Effector memory CD8-positive, alpha-beta T cell (primary cell): ENCODE measurements at regions not wholly inside any gene's neighbourhood (a gene's known extent, or its start where the extent isn't known, plus 50 kb on each side); places are given as distances from the start of the nearest gene placed in this dataset.

Experiments used
- ATAC-seq: fragments of 150-1000 bp; cut with Tn5 transposase; replicated peaks from 2 replicates; pipeline ENCODE4 v1.10.0; 2021; ENCODE audit warnings: mild to moderate bottlenecking, moderate library complexity
- DNase-seq, 3 experiments: peaks; one replicate each; pipeline ENCODE4 v3.0.0; 2021
- H3K27ac Mint-ChIP-seq, 2 donors: one replicate each; pipeline ENCODE4 v1.8.0; 2022; ENCODE audit warnings: mild to moderate bottlenecking in 2 of 2, mixed read lengths in 2 of 2, moderate library complexity in 2 of 2
- H3K27me3 Mint-ChIP-seq, 2 donors: one replicate each; pipeline ENCODE4 v1.8.0; 2022; ENCODE audit warnings: mixed read lengths in 2 of 2
- H3K36me3 Mint-ChIP-seq: one replicate; pipeline ENCODE4 v1.8.0; 2022; ENCODE audit warnings: mild to moderate bottlenecking, moderate library complexity, mixed read lengths; ENCODE audit not compliant: insufficient read depth
- H3K4me1 Mint-ChIP-seq, 2 donors: one replicate each; pipeline ENCODE4 v1.8.0; 2022; ENCODE audit warnings: low read depth in 2 of 2, mixed read lengths in 2 of 2
- H3K4me3 Mint-ChIP-seq, 2 donors: one replicate each; pipeline ENCODE4 v1.8.0; 2022; ENCODE audit warnings: mild to moderate bottlenecking in 2 of 2, mixed read lengths in 2 of 2, moderate library complexity in 2 of 2
- H3K9me3 Mint-ChIP-seq, 2 donors: one replicate each; pipeline ENCODE4 v1.8.0; 2022; ENCODE audit warnings: mixed read lengths in 2 of 2

- Mint-ChIP-seq H3K4me3 (no peak overlapping the region), H3K4me1 (no peaks in the 10 kb centered on the region), H3K27ac (no peak overlapping the region), H3K27me3 (no peaks in the 10 kb centered on the region), H3K36me3 (peaks cover 3% of the 10 kb centered on the region), H3K9me3 (peaks cover 4 to 7% of the 10 kb centered on the region in 2 donors)
- DNase-seq (no peak), ATAC-seq (no peak)
Observed at GRCh38 chr1:221137666-221138065, 258.4 kb downstream of the HLX start.

DNA sequence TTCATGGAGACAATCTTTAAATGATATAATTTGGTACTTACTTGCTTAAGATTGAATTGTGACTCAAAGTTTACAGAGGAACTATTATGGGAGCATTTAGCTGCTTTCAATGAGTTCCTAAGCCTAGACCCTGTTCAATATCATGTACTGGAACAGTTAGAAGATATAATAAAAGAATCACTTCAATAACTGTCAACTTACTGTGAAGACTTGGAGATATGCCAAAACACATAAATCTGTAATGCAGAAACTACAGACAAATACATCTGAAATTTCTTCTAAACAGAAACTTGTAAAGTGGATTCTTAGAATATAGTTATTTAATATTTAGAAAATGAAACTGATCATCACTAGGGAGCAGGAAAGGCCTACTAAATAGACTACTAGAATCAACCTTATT is 259.3 kb downstream of the HLX start:
- no peak for DNase-seq
- H3K4me3 Mint-ChIP-seq = no peak overlapping the region
- H3K9me3 Mint-ChIP-seq = peaks cover 4 to 7% of the 10 kb centered on the region in 2 donors
- no peak for ATAC-seq
- H3K27me3 Mint-ChIP-seq = no peaks in the 10 kb centered on the region
- no peak overlapping the region for H3K27ac Mint-ChIP-seq
- no peaks in the 10 kb centered on the region for H3K4me1 Mint-ChIP-seq
- H3K36me3 Mint-ChIP-seq = peaks cover 3% of the 10 kb centered on the region

DNA sequence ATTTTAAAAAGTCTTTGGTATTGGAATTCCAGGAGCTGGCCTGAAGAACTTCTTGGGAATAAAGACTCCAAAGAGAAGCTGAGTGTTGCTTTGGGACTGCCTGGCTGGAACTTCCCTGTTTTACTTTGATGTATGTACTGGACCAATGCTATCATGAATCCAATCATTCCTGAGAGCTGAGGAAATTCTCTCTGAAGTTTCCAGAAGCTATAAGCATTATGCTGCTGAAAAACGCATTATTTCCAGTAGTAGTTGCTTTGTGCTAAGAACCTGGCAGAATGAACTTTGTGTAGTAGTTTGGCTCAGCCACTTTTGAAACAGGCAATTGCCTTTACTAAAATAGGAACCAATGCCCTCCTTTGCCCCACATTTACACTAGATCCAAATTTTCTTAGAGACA is 260.7 kb downstream of the HLX start:
- H3K9me3 Mint-ChIP-seq = peaks cover 4 to 7% of the 10 kb centered on the region in 2 donors
- no peak overlapping the region for H3K27ac Mint-ChIP-seq
- H3K36me3 Mint-ChIP-seq = peaks cover 3% of the 10 kb centered on the region
- no peak overlapping the region for H3K4me3 Mint-ChIP-seq
- no peak for ATAC-seq
- H3K4me1 Mint-ChIP-seq = no peaks in the 10 kb centered on the region
- DNase-seq = no peak
- no peaks in the 10 kb centered on the region for H3K27me3 Mint-ChIP-seq

DNA sequence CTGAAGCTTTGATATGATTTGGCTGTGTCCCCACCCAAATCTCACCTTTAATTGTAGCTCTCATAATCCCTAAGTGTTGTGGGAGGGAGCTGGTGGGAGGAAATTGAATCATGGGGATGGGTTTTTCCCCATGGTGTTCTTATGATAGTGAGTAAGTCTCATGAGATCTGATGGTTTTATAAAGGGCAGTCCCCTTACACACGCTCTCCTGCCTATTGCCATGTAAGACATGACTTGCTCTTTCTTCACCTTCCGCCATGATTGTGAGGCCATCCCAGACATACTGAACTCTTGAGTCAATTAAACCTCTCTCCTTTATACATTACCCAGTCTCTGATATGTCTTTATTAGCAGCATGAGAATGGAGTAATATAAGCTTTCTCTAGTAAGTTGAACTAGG is 261.9 kb downstream of the HLX start:
- no peak for ATAC-seq
- H3K27me3 Mint-ChIP-seq = no peaks in the 10 kb centered on the region
- no peak overlapping the region for H3K27ac Mint-ChIP-seq

DNA sequence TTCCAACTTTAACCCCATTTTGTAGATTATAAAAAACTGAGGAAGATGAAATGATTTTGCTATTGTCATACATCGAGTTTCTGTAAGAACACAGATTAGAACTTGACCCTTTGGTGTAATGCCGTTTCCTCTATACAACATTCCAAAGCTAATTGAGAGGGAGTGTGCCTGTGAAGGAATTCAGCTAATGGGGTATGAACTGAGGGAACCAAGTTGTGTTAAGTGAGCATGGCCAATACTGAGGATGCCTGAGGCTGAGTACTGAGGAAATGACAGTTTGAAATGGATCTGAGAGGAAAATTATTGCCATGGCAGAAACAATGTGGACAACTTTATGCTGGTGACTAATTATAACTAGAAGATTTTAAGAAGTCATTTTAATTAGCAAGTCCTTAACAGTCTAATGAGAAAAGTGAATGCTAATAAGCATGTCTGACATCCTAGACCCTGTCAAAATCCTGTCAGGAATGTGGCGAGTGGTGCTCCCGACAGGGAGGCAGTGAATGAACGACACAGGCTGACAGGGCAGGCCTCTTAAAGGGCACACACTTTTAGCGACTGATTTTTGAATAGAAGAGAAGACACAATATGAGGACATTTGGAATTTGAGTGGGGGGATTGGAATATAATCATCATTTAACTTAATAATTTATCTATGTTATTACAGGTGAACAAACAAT is 262.5 kb downstream of the HLX start:
- Mint-ChIP-seq H3K27ac (no peak overlapping the region), H3K4me1 (no peaks in the 10 kb centered on the region), H3K27me3 (no peaks in the 10 kb centered on the region), H3K4me3 (no peak overlapping the region), H3K36me3 (no peaks in the 10 kb centered on the region), H3K9me3 (peaks cover 4 to 7% of the 10 kb centered on the region in 2 donors)
- ATAC-seq (no peak), DNase-seq (no peak)

More for the DNA sequence above, 261.9 kb downstream of the HLX start:
- Mint-ChIP-seq H3K4me3 (no peak overlapping the region), H3K36me3 (peaks cover 3% of the 10 kb centered on the region), H3K9me3 (peaks cover 4 to 7% of the 10 kb centered on the region in 2 donors), H3K4me1 (no peaks in the 10 kb centered on the region)
- DNase-seq = no peak

DNA sequence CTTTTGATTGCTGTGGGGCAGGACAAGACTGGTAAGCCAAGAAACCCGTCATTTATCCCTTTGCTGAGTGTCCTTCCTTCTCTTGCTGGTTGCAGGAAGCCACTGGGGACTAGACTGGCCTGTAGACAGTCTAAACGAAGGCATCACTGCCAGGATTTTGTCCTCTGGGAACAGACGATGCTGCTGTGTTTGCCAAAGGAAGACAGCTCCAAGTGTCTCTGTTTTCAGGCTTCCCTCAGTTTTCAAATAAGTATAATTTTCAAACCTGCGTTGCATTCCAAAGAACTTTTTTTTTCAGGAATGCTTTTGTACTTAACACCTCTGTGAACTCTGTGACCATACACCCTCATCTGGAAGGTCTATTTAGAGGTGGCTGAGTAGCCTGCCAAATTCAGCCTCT is 269.4 kb downstream of the HLX start:
- no peaks in the 10 kb centered on the region for H3K9me3 Mint-ChIP-seq
- H3K36me3 Mint-ChIP-seq = no peaks in the 10 kb centered on the region
- no peak for DNase-seq
- no peaks in the 10 kb centered on the region for H3K4me1 Mint-ChIP-seq
- ATAC-seq = no peak
- no peak overlapping the region for H3K4me3 Mint-ChIP-seq
- no peaks in the 10 kb centered on the region for H3K27me3 Mint-ChIP-seq
- no peak overlapping the region for H3K27ac Mint-ChIP-seq

GRCh38 chr1:221149111-221149510 is 269.9 kb downstream of the HLX start:
- no peak overlapping the region for H3K4me3 Mint-ChIP-seq
- H3K27ac Mint-ChIP-seq = no peak overlapping the region
- H3K4me1 Mint-ChIP-seq = no peaks in the 10 kb centered on the region
- H3K9me3 Mint-ChIP-seq = no peaks in the 10 kb centered on the region
- DNase-seq (no peak), ATAC-seq (no peak)
- H3K27me3 Mint-ChIP-seq = no peaks in the 10 kb centered on the region
- no peaks in the 10 kb centered on the region for H3K36me3 Mint-ChIP-seq

- ATAC-seq = no peak
- no peak overlapping the region for H3K4me3 Mint-ChIP-seq
- H3K9me3 Mint-ChIP-seq = no peaks in the 10 kb centered on the region
- H3K27me3 Mint-ChIP-seq = no peaks in the 10 kb centered on the region
- no peaks in the 10 kb centered on the region for H3K36me3 Mint-ChIP-seq
- H3K27ac Mint-ChIP-seq = no peak overlapping the region
- no peak for DNase-seq
- no peaks in the 10 kb centered on the region for H3K4me1 Mint-ChIP-seq
Observed at GRCh38 chr1:221149555-221150075, 270.4 kb downstream of the HLX start.

DNA sequence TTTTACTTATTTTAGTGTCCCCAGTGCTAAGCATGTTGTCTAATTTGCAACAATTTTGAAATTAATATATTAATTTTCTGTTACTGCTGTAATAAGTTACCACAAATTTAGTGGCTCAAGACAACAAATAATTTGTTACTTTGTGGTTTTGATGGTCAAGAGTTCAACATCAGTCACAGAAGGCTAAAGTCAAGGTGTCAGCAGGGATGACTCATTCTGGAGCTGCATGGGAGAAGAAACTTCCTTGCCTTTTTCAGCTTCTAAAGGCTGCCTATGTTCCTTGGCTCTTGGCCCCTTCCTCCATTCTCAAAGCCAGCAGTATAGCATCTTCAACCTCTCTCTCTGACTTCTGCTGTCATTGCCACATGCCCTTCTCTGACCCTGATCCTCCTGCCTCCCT is 271.8 kb downstream of the HLX start:
- no peak overlapping the region for H3K27ac Mint-ChIP-seq
- H3K27me3 Mint-ChIP-seq = no peaks in the 10 kb centered on the region
- ATAC-seq (no peak), DNase-seq (no peak)
- H3K36me3 Mint-ChIP-seq = no peaks in the 10 kb centered on the region
- peaks cover 0 to 3% of the 10 kb centered on the region in 2 donors for H3K9me3 Mint-ChIP-seq
- H3K4me3 Mint-ChIP-seq = no peak overlapping the region
- no peaks in the 10 kb centered on the region for H3K4me1 Mint-ChIP-seq

GRCh38 chr1:221154932-221155331 is 275.7 kb downstream of the HLX start:
- H3K9me3 Mint-ChIP-seq = peaks cover 0 to 3% of the 10 kb centered on the region in 2 donors
- DNase-seq = no peak
- H3K36me3 Mint-ChIP-seq = no peaks in the 10 kb centered on the region
- H3K4me3 Mint-ChIP-seq = no peak overlapping the region
- H3K27me3 Mint-ChIP-seq = no peaks in the 10 kb centered on the region
- H3K27ac Mint-ChIP-seq = no peak overlapping the region
- no peak for ATAC-seq
- no peaks in the 10 kb centered on the region for H3K4me1 Mint-ChIP-seq

GRCh38 chr1:221157026-221157761 is 278.0 kb downstream of the HLX start:
- DNase-seq (no peak), ATAC-seq (peak; percentile 40)
- Mint-ChIP-seq H3K4me1 (no peaks in the 10 kb centered on the region), H3K27me3 (no peaks in the 10 kb centered on the region), H3K9me3 (peaks cover 0 to 3% of the 10 kb centered on the region in 2 donors), H3K27ac (no peak overlapping the region), H3K4me3 (no peak overlapping the region), H3K36me3 (no peaks in the 10 kb centered on the region)

- Mint-ChIP-seq H3K27me3 (no peaks in the 10 kb centered on the region), H3K4me1 (no peaks in the 10 kb centered on the region), H3K9me3 (peaks cover 0 to 4% of the 10 kb centered on the region in 2 donors), H3K36me3 (no peaks in the 10 kb centered on the region), H3K4me3 (no peak overlapping the region), H3K27ac (no peak overlapping the region)
- ATAC-seq (no peak), DNase-seq (no peak)
Observed at GRCh38 chr1:221159608-221160007, 280.4 kb downstream of the HLX start.

DNA sequence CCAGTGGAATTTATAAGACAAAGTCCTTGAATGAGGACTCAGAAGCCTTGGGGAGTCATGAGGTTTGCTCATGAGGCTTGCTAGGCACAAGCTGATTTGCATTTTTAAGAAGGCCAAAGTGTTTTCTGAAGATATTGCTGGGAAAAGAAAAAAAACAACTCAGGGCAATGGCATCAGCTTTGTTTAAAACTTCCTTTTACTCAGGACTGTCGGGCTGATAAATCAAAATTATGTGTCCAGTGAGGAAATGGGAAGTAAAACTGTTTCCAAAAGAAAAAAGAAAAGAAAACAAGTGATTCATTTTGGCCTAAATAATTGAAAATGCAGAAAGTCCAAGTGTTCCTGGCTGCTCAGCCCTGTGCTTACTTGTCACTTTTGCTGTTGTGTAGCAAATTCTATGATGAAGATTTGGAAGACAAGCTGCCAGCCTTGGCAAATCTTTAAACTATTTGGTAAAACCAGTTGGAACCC is 282.4 kb downstream of the HLX start:
- DNase-seq (no peak), ATAC-seq (no peak)
- Mint-ChIP-seq H3K4me1 (no peaks in the 10 kb centered on the region), H3K27me3 (peaks cover 0 to 13% of the 10 kb centered on the region in 2 donors), H3K9me3 (peaks cover 1 to 5% of the 10 kb centered on the region in 2 donors), H3K36me3 (no peaks in the 10 kb centered on the region), H3K4me3 (no peak overlapping the region), H3K27ac (no peak overlapping the region)

DNA sequence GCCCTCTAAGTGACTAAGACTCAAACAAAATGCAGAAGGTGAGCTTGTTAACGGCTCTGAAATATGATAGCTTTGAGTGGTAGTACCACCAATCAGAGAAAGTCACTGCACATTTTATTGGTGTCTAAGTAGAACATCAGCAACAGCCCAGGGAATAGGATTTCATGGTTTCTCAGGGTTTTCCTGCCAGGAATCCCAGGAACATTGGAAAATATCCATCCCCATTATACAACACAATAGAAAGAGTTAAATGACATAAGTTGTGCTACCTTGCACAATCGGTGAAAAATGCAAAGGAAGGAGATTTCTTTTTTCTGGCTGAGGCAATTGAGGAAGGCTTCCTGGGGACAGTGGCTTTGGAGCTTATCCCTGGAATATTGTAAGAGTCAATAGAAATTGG is 283.1 kb downstream of the HLX start:
- no peak for ATAC-seq
- no peak for DNase-seq
- Mint-ChIP-seq H3K4me1 (no peaks in the 10 kb centered on the region), H3K27ac (no peak overlapping the region), H3K4me3 (no peak overlapping the region), H3K9me3 (peaks cover 1 to 5% of the 10 kb centered on the region in 2 donors), H3K36me3 (no peaks in the 10 kb centered on the region), H3K27me3 (peaks cover under 1 to 15% of the 10 kb centered on the region in 2 donors)
